K562 (cell line): ENCODE measurements at regions not wholly inside any gene's neighbourhood (a gene's known extent, or its start where the extent isn't known, plus 50 kb on each side); places are given as distances from the start of the nearest gene placed in this dataset.

Source experiments
- BMI1 ChIP-seq: fragments of 150-350 bp; IDR thresholded peaks from 2 replicates; pipeline ENCODE4 v1.6.1; 2014; ENCODE audit warnings: low read length
- BRCA1 ChIP-seq, 2 experiments: fragments of 450-650 bp in 1 of 2; sonication (generic) in 1 of 2; formaldehyde crosslinking in 1 of 2; IDR thresholded peaks; 2 replicates each; pipeline versions ENCODE4 v1.5.0 to v1.6.1; 2017 to 2020; ENCODE audit warnings: mild to moderate bottlenecking in 1 of 2, missing genetic modification reagents in 1 of 2
- CAMTA2 ChIP-seq: fragments of 250-450 bp; sonication (Bioruptor Pico); conservative IDR thresholded peaks from 2 replicates; pipeline ENCODE4 v1.5.1; 2022
- E2F4 ChIP-seq: sonication (generic); formaldehyde crosslinking; IDR thresholded peaks from 2 replicates; pipeline ENCODE4 v1.8.0; 2022; ENCODE audit warnings: mild to moderate bottlenecking, low read depth, missing genetic modification reagents
- EP300 ChIP-seq: IDR thresholded peaks from 2 replicates; pipeline ENCODE4 v1.6.1; 2012; ENCODE audit warnings: low read length, improper control_type of control experiment
- EZH2 ChIP-seq: IDR thresholded peaks from 2 replicates; pipeline ENCODE4 v1.6.1; 2012; ENCODE audit warnings: low read depth, mild to moderate bottlenecking, inconsistent platforms, low read length, borderline replicate concordance
- TAF1 ChIP-seq: IDR thresholded peaks from 2 replicates; pipeline ENCODE4 v1.6.1; 2011; ENCODE audit warnings: mild to moderate bottlenecking, low read length, moderate library complexity; ENCODE audit not compliant: insufficient read depth, control insufficient read depth, severe bottlenecking; ENCODE audit errors: extremely low read depth
- TCF3 ChIP-seq: sonication (generic); formaldehyde crosslinking; IDR thresholded peaks from 2 replicates; pipeline ENCODE4 v1.4.0; 2020; ENCODE audit warnings: mild to moderate bottlenecking, missing genetic modification reagents
- TCFL5 ChIP-seq: fragments of 250-450 bp; sonication (Bioruptor Pico); conservative IDR thresholded peaks from 2 replicates; pipeline ENCODE4 v1.6.1; 2021; ENCODE audit warnings: mild to moderate bottlenecking, moderate library complexity, matching md5 sums
- ZNF551 ChIP-seq: fragments of 250-450 bp; sonication (Bioruptor Pico); IDR thresholded peaks from 2 replicates; pipeline ENCODE4 v1.5.0; 2021; ENCODE audit warnings: mild to moderate bottlenecking, moderate library complexity

- TF ChIP-seq TCFL5 (CRISPR knock-in tag) (no peak), E2F4 (no peak), TAF1 (no peak), CAMTA2 (CRISPR knock-in tag) (no peak), ZNF551 (CRISPR knock-in tag) (no peak), EZH2 (no peak), TCF3 (CRISPR knock-in tag) (no peak), BRCA1 (IDR thresholded peaks at IDR 0.05) (no peak), BRCA1 (CRISPR knock-in tag; IDR thresholded peaks at IDR 0.05) (no peak), BMI1 (no peak), EP300 (no peak)
Observed at GRCh38 chr6:19983374-19983773, 146.2 kb downstream of the ID4 start.
